ENCODE measurements at regions not wholly inside any gene's neighbourhood (a gene's known extent, or its start where the extent isn't known, plus 50 kb on each side); places are given as distances from the start of the nearest gene placed in this dataset.

- H3K4me3 ChIP-seq (ENCODE audit: control insufficient read depth, low read depth, low read length) = no peak overlapping the region
- no peak for DNase-seq (ENCODE audit: low read depth)
- no peak for TF ChIP-seq CTCF (conservative IDR thresholded peaks at IDR 0.05; ENCODE audit: control insufficient read depth, insufficient read depth, low read depth, low read length)
These were observed 79.0 kb upstream of the CELF2 start for GRCh38 chr10:10938676-10939075.

GRCh38 chr10:10941127-10941730 lies 76.4 kb upstream of the CELF2 start:
- H3K4me3 ChIP-seq (ENCODE audit: control insufficient read depth, low read depth, low read length) = no peak overlapping the region
- TF ChIP-seq CTCF (conservative IDR thresholded peaks at IDR 0.05; ENCODE audit: control insufficient read depth, insufficient read depth, low read depth, low read length) = no peak
- no peak for DNase-seq (ENCODE audit: low read depth)

- no peak for TF ChIP-seq CTCF (conservative IDR thresholded peaks at IDR 0.05; ENCODE audit: control insufficient read depth, insufficient read depth, low read depth, low read length)
- H3K4me3 ChIP-seq (ENCODE audit: control insufficient read depth, low read depth, low read length) = no peak overlapping the region
- DNase-seq (ENCODE audit: low read depth) = peak; percentile 36
These were observed 75.2 kb upstream of the CELF2 start for GRCh38 chr10:10942441-10942840.

- no peak for TF ChIP-seq CTCF (conservative IDR thresholded peaks at IDR 0.05; ENCODE audit: control insufficient read depth, insufficient read depth, low read depth, low read length)
- no peak overlapping the region for H3K4me3 ChIP-seq (ENCODE audit: control insufficient read depth, low read depth, low read length)
- DNase-seq (ENCODE audit: low read depth) = no peak
These were observed 71.6 kb upstream of the CELF2 start for GRCh38 chr10:10946081-10946480.

GRCh38 chr10:10946801-10947200 lies 70.9 kb upstream of the CELF2 start:
- no peak for DNase-seq (ENCODE audit: low read depth)
- no peak for TF ChIP-seq CTCF (conservative IDR thresholded peaks at IDR 0.05; ENCODE audit: control insufficient read depth, insufficient read depth, low read depth, low read length)
- no peak overlapping the region for H3K4me3 ChIP-seq (ENCODE audit: control insufficient read depth, low read depth, low read length)

GRCh38 chr10:10951675-10952074 lies 66.0 kb upstream of the CELF2 start:
- H3K4me3 ChIP-seq (ENCODE audit: control insufficient read depth, low read depth, low read length) = no peak overlapping the region
- no peak for DNase-seq (ENCODE audit: low read depth)
- TF ChIP-seq CTCF (conservative IDR thresholded peaks at IDR 0.05; ENCODE audit: control insufficient read depth, insufficient read depth, low read depth, low read length) = no peak

- TF ChIP-seq CTCF (conservative IDR thresholded peaks at IDR 0.05; ENCODE audit: control insufficient read depth, insufficient read depth, low read depth, low read length) = no peak
- no peak for DNase-seq (ENCODE audit: low read depth)
- H3K4me3 ChIP-seq (ENCODE audit: control insufficient read depth, low read depth, low read length) = no peak overlapping the region
These were observed 64.9 kb upstream of the CELF2 start for GRCh38 chr10:10952800-10953199.
